ENCODE measurements at regions not wholly inside any gene's neighbourhood (a gene's known extent, or its start where the extent isn't known, plus 50 kb on each side); places are given as distances from the start of the nearest gene placed in this dataset.

DNA sequence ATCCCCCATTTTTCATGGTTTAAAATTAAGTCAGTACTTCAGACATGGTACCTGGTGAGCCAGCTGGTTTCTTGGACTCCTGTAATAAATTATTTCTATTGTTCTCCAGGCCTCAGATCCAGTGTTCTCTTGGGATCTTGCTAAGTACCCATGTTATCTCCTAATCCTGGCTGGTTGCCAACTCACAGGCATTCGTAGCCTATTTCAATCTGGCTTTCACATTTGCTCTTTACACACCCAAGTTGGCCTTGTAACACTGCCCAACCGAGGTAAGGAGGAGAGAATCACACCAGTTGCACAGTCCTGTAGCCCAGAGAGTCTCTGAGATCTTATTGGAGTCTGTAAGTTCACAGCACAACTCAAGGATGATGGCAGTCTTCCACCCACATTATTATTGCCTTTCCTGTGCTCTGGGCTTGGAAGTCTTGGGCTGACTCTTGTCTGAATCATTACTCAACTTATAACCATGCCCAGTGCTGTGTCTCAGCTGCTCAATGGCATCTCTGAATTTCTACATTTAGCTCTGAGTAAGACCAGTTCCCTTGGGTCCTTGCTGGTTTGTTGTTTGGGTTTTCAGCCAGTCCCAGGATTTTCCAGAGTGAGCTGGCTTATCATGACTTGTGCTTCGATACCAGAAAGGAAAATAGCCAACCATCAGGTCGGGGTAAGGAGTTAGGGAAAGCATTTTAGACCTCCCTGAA lies 76.6 kb upstream of the KLF12 start:
- peak; percentile 92 for DNase-seq

DNA sequence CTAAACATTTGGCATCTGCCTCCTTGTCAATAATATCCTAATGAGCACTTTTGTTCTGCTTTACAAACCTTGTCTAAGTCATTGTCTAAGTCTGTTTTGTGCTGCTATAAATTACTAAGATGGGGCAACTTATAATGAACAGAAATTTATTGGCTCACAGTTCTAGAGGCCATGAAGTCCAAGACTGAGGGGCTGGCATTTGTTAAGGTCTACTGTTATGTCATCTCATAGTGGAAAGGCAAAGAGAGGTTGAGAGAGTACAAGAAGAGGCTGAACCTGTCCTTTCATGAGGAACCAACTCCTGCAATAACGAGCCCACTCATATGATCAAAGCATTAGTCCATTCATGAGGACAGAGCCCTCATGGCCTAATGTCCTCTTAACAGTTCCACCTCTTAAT lies 72.7 kb upstream of the KLF12 start:
- DNase-seq = no peak

DNA sequence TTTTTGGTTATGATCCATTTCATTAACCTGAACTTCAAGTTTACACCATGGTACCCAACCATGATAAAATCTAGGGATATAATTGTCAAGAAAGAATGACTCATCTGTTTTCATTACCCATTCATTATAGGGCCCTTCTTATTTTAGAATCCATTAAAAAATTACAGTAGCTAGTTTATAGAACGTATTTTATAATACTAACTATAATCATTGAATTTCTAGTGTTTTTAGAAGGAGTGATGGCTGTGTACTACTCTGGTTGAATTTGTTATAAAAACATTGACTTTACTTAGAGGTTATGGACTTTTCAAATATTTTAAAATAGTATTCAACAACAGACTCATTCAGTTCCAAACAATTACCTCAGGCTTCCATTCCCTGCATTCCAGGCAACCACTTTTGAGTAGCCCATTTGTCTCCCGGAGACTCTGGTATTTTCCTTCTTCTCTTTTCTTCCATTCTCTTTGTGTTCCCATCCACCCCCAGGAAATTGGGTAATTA lies 71.9 kb upstream of the KLF12 start:
- DNase-seq = peak; percentile 72

DNA sequence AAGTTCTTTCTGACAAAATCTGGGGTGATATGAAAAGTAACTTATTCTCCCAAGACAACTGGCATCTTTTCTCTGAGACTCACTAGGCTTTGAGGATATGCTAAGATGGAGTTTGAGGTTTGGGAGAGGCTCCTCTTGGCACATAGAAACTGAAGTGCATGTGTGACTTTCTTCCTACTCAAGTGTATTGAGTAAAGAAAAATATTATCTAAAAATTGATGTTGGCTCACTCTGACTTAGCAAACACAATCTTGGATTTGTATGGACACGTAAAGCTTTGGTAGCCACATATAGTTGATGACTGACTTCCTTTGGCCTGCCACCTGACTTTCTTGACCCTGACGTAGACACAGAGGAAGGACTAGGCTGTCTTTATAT lies 71.1 kb upstream of the KLF12 start:
- DNase-seq = no peak

DNA sequence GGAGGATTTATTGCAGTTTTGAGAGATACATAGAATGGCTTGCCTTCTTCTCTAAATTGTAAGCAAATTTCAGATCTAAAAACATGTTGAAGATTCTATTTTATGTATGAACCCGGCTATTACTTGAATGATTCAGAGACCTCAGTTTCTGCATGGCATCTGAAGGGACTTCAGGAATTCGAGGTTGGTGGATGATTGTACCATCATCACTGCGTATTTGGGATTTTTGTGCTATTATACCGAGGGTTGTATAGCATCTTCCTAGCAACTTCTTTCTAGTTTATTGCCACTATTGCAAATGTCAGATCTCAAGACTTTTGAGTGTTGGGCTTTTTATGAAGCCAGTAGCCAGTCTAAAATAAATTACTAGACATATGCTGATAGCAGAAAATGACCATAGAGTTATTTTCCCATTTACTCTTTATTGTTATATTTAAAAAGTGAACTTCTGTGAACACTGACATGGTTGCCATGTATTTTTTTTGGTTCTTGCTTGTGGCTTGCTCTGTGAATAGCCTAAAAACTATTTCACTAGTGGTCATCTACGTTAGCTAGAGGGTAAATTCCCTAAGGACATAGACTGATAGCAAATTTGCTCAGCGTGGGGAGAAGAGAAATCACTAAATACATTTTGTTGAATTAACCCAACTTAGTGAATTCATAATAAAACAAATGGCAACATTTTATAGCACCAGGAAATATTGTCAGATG lies 70.6 kb upstream of the KLF12 start:
- DNase-seq = no peak

DNA sequence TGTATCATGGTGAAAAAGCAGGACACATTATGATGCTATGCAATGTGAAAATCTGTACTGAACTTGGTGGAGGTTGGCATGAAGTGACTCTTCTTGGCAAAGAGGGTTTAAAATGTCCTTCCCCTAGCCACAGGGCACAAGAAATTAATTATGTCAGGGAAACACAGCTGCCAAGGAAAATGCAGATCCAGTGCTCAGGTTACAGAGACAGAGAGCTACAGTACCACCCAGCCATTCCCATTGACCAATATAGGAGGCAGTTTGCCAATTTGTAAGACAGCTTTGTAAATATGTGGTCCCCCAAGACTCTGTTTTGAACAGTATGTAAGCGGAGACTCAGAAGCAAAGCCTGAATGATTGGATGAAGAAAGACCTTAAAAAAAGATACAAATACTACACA lies 69.4 kb upstream of the KLF12 start:
- DNase-seq = no peak

DNA sequence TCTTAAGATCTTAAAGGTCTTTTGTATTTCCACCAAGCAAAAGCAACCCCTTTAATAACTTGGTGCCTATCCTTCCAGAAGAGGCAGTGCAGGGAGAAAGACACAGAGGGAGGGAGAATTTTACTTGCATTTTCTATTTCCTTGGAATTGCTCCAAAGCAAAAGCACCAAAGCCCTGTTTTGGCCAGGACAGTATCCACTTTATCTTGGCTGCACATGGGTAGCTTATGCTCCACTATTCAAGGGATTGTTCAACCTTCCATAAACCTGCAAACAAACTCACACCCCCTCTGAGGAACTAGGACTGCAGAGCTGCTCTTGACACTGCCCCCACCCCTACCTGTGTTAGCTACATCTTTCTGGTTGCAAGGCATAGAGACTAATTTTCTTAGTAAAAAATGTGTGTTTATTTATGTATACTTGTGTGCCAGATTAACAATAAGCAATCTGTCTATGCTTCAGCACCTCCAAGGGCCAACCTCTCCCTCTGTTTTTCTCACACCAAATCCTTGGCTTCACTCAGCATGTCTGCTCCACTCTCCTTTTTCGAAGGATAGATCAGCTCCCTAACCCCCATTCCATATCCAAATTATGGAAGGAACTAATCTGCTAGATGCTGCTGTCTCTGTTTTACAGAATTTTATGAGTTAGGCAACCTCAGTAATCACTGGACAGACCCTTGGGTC lies 68.1 kb upstream of the KLF12 start:
- DNase-seq = no peak

DNA sequence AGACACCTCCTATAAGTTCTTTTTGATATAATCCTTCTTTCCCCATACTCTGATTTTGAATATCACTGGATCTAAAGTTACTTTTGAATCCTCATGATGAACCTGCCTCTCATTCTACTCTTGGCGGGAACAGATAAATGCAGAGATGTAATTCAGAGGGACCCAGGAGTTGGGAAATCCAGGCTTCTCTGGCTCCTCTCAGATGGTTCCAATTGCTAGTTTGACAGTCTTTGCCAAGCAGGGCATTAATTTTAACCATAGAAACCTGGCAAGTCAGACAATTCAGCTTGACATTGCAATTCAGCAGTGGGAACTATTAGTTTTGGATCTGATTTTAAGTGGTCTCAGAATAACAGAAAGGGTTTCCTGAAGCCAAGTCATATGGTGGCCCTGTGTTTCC lies 67.3 kb upstream of the KLF12 start:
- no peak for DNase-seq

DNA sequence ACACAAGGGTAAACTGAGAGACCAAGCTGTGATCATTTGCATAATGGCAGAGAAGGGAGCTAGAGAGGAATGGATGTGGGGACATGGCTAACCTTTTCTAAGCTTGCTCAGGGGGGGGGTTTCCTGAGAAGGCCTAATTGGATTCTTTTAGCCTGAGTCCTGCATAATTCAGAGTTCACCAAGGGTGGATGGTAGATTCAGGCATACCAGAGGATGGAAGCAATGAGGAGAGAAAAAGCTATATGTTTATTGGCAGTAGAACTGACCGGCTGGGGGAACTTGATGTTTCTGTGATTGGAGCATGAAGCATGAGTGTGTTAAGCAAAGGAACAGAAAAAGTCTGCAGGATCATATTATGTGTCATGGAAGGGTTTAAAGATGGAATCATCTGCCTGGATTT lies 65.9 kb upstream of the KLF12 start:
- no peak for DNase-seq

DNA sequence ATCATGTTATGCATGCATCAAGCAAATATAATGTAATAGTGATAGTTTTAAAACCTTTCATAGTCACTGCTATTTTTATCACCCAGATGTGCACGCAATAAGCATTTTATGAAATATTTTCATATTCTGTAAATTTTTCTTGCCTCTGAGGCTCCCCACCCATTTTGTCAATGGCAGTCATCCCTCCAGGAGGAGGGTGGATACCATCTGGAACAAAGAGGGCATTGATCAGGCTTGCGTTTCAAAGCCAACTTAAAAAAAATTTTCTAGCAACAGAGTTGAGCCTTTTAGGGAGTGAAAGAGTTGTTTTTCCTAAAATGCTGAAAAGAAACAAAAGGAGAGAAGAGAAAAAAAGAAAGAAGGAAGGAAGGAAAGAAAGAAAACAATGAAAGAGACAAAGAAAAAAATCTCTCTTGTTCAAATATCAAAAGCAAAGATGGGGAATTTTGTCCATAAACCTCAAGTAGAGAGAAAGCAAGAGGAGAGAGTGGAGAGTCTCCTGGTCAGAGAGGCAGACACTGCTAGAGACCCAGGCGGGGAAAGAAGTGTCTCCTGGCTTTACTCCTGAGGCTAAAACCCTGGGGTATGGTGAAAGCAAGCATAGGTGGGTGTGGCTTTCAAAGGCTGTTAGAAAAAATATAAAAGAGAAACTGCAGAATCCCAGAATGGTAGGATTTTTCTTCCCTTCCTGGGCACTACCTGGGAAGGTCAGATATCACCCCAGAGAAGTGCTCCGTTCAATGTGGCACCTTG lies 63.6 kb upstream of the KLF12 start:
- no peak for DNase-seq

DNA sequence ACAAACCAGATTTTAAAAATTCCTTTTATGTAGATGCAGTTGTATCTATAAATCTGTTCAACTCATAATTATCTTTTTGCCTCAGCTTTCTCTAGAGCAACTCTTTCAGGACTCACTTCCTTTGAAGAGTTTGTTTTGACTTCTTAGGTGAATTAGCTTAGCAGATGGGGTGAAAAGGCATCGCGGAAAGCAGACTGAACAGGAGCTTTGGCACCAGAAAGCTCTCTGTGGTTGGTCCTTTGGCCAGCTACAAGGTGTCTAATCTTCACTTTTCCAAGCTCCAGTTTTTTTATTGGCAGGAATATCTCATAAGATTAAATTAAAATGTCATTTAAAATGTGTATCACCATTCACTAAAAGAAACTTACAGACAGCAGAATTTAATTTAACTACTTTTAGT lies 60.6 kb upstream of the KLF12 start:
- no peak for DNase-seq

DNA sequence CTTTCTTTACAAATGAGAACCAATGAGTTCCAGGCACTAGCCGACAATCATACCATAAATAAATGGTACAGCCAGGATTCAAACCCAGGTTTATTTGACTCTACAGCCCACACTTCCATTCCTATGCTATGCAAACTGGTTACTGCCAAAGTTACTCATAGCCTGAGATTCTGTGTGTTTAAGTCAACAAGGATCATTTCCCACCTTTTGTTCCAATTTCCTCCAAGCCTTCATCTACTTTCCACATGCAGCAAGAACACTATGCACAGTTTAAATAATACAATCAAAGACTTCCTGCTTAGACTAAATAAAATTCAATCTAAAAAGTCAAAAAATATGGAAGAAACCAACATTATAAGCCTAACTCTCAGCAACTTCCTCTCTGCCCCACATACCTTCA lies 59.2 kb upstream of the KLF12 start:
- no peak for DNase-seq

DNA sequence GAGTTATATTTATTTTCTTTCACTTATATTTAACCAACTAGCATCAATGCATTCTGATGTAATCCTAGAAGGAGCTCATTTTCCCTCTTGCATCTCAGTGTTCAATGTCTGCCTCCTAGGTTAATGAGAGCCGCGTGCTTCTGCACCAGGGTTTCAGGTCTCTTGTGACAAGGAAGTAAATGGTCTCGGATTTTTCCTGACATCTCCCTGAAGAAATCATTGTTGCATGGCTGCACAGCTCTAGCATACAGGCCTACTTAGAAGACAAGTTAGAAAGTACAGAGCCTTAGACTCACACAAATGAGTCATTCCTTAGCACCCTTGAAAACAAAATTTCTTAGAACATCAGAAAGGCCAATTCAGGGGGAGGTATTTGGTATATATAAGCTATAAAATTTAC lies 57.2 kb upstream of the KLF12 start:
- DNase-seq = no peak

DNA sequence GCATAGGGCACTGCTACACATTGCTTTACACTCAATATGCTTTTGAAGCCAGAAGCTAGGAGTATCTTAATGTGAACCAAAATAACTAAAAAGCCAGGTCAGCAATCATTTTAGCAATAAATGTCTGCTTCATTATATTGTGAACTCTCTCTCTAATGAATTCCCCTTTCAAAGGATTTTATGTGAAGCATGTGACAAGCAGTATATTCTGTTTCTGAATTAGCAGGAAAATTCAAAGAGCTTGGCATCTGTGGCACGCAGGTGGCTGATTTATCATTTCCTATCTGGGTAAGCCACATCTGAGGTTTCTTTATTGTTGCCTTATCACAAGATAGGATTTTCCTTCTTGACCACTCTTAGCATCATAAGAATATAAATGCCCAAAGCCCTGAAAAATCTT lies 56.8 kb upstream of the KLF12 start:
- DNase-seq = no peak

DNA sequence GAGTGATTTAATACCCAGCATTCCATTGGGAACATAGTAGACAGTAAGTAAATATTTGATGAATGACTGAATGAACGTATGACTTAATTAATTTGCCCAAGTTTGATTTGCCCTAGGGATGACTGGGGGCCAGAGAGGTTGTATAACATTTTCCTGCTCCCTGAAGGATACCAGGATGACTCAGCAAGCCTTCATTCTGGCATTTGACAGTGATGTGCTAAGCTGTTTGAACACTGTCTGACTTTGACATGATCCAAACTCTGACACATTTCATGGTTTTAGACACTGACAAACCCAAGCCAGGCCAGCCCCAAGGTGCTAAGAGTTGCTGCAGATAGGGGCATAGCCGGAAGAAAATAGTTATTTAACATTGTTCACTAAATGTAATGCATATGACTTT lies 53.4 kb upstream of the KLF12 start:
- peak; percentile 74 for DNase-seq

DNA sequence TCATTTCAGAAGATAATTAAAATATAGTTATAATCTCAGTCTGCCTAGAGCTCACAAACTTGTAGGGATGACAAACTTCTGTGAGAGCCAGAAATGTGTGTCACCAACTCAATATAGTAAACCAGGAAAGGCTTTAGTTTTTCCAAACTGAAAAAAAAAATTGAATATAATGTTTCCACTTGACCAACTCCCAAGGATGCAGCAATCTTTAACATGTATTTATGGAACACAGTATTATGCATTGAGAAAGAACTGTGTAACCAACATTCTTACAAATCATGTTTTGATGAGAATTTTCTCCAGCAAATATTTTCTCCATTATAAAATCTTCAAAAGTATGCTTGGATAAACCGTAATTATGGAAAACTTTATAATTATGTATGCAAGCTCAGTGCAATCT lies 50.1 kb upstream of the KLF12 start:
- DNase-seq = no peak
